Activated CD8-positive, alpha-beta memory T cell treated with anti-CD3 and anti-CD28 coated beads, Interleukin-2, amount 10 ng/mL, durations not matched to agents 7 days and 5 days (primary cell): ENCODE measurements at regions not wholly inside any gene's neighbourhood (a gene's known extent, or its start where the extent isn't known, plus 50 kb on each side); places are given as distances from the start of the nearest gene placed in this dataset.
"Not testable (repeated sequence)": the region's sequence is repeated elsewhere in the genome, so short reads cannot be mapped to it uniquely, and the experiment has no call there.

Experiments used
- ATAC-seq: fragments of 150-1000 bp; cut with Tn5 transposase; one replicate; pipeline ENCODE4 v1.10.0; 2021; ENCODE audit warnings: moderate library complexity
- CTCF ChIA-PET: fragments of 350-600 bp; sonication (Branson Sonifier 250); formaldehyde crosslinking; loops from one replicate; lab custom pipeline; 2021; ENCODE audit warnings: antibody characterized with exemption; lab: Charles Lee
- DNase-seq: peaks from one replicate; pipeline ENCODE4 v3.0.0-alpha.2; 2020
- H3K27ac Mint-ChIP-seq: one replicate; pipeline ENCODE4 v1.8.0; 2021; ENCODE audit warnings: mild to moderate bottlenecking, mixed read lengths
- H3K27me3 Mint-ChIP-seq: one replicate; pipeline ENCODE4 v1.8.0; 2021; ENCODE audit warnings: mixed read lengths
- H3K36me3 Mint-ChIP-seq: one replicate; pipeline ENCODE4 v1.8.0; 2021; ENCODE audit warnings: mild to moderate bottlenecking, mixed read lengths
- H3K4me1 Mint-ChIP-seq: one replicate; pipeline ENCODE4 v1.8.0; 2021; ENCODE audit warnings: mixed read lengths
- H3K4me3 Mint-ChIP-seq: one replicate; pipeline ENCODE4 v1.8.0; 2021; ENCODE audit warnings: mild to moderate bottlenecking, moderate library complexity, mixed read lengths
- H3K9me3 Mint-ChIP-seq: one replicate; pipeline ENCODE4 v1.8.0; 2022; ENCODE audit warnings: low read depth, mixed read lengths

GRCh38 chr1:99490031-99490430 is 155.9 kb upstream of the PALMD start:
- no peak overlapping the region for H3K4me3 Mint-ChIP-seq
- H3K27ac Mint-ChIP-seq: no peak overlapping the region
- H3K9me3 Mint-ChIP-seq: no peaks in the 10 kb centered on the region
- ATAC-seq: no peak
- DNase-seq: no peak
- CTCF ChIA-PET: no interaction called here
- peaks cover 32% of the 10 kb centered on the region for H3K27me3 Mint-ChIP-seq
- peaks cover 2% of the 10 kb centered on the region for H3K4me1 Mint-ChIP-seq
- H3K36me3 Mint-ChIP-seq: no peaks in the 10 kb centered on the region

GRCh38 chr1:99496067-99496466 is 149.8 kb upstream of the PALMD start:
- Mint-ChIP-seq H3K27ac (no peak overlapping the region), H3K4me3 (no peak overlapping the region), H3K27me3 (peaks cover 2% of the 10 kb centered on the region), H3K36me3 (no peaks in the 10 kb centered on the region), H3K9me3 (no peaks in the 10 kb centered on the region), H3K4me1 (no peaks in the 10 kb centered on the region)
- CTCF ChIA-PET: no interaction called here
- DNase-seq: no peak
- no peak for ATAC-seq

- H3K4me3 Mint-ChIP-seq: no peak overlapping the region
- H3K4me1 Mint-ChIP-seq: no peaks in the 10 kb centered on the region
- H3K9me3 Mint-ChIP-seq: no peaks in the 10 kb centered on the region
- ATAC-seq: no peak
- no peak overlapping the region for H3K27ac Mint-ChIP-seq
- CTCF ChIA-PET: interaction anchor here (0.6 kb wide), 1 partner anchor 45 kb away, joined by 3 read pairs; no protein-coding TSS in a partner anchor
- no peak for DNase-seq
- no peaks in the 10 kb centered on the region for H3K36me3 Mint-ChIP-seq
- H3K27me3 Mint-ChIP-seq: no peaks in the 10 kb centered on the region
These were observed 148.2 kb upstream of the PALMD start for GRCh38 chr1:99497690-99498089.

GRCh38 chr1:99500541-99500940 is 145.4 kb upstream of the PALMD start:
- ATAC-seq (no peak), DNase-seq (no peak)
- Mint-ChIP-seq H3K36me3 (no peaks in the 10 kb centered on the region), H3K27ac (no peak overlapping the region), H3K9me3 (no peaks in the 10 kb centered on the region), H3K4me3 (no peak overlapping the region), H3K27me3 (no peaks in the 10 kb centered on the region), H3K4me1 (no peaks in the 10 kb centered on the region)
- CTCF ChIA-PET: no interaction called here

GRCh38 chr1:99501871-99502270 is 144.0 kb upstream of the PALMD start:
- no peaks in the 10 kb centered on the region for H3K9me3 Mint-ChIP-seq
- no peak for ATAC-seq
- no peak overlapping the region for H3K4me3 Mint-ChIP-seq
- H3K27me3 Mint-ChIP-seq: no peaks in the 10 kb centered on the region
- CTCF ChIA-PET: no interaction called here
- no peak overlapping the region for H3K27ac Mint-ChIP-seq
- no peak for DNase-seq
- no peaks in the 10 kb centered on the region for H3K4me1 Mint-ChIP-seq
- no peaks in the 10 kb centered on the region for H3K36me3 Mint-ChIP-seq

- H3K27me3 Mint-ChIP-seq: no peaks in the 10 kb centered on the region
- no peaks in the 10 kb centered on the region for H3K9me3 Mint-ChIP-seq
- CTCF ChIA-PET: interaction anchor here (1.0 kb wide), 1 partner anchor 127 kb away, joined by 3 read pairs; no protein-coding TSS in a partner anchor
- no peaks in the 10 kb centered on the region for H3K36me3 Mint-ChIP-seq
- H3K4me3 Mint-ChIP-seq: no peak overlapping the region
- DNase-seq (no peak), ATAC-seq (no peak)
- H3K27ac Mint-ChIP-seq: no peak overlapping the region
- H3K4me1 Mint-ChIP-seq: no peaks in the 10 kb centered on the region
These were observed 143.5 kb upstream of the PALMD start for GRCh38 chr1:99502400-99502799.

GRCh38 chr1:99503276-99503747 is 142.6 kb upstream of the PALMD start:
- no peaks in the 10 kb centered on the region for H3K4me1 Mint-ChIP-seq
- no peaks in the 10 kb centered on the region for H3K9me3 Mint-ChIP-seq
- no peak overlapping the region for H3K27ac Mint-ChIP-seq
- H3K4me3 Mint-ChIP-seq: no peak overlapping the region
- CTCF ChIA-PET: interaction anchor here (1.0 kb wide), 1 partner anchor 126 kb away, joined by 3 read pairs; no protein-coding TSS in a partner anchor
- DNase-seq (no peak), ATAC-seq (no peak)
- no peaks in the 10 kb centered on the region for H3K36me3 Mint-ChIP-seq
- H3K27me3 Mint-ChIP-seq: no peaks in the 10 kb centered on the region

GRCh38 chr1:99504287-99504686 is 141.6 kb upstream of the PALMD start:
- Mint-ChIP-seq H3K4me1 (no peaks in the 10 kb centered on the region), H3K27ac (no peak overlapping the region), H3K9me3 (no peaks in the 10 kb centered on the region), H3K36me3 (no peaks in the 10 kb centered on the region), H3K27me3 (no peaks in the 10 kb centered on the region), H3K4me3 (no peak overlapping the region)
- DNase-seq: no peak
- ATAC-seq: no peak
- CTCF ChIA-PET: no interaction called here

GRCh38 chr1:99506631-99507030 is 139.3 kb upstream of the PALMD start:
- H3K36me3 Mint-ChIP-seq: no peaks in the 10 kb centered on the region
- no peaks in the 10 kb centered on the region for H3K4me1 Mint-ChIP-seq
- H3K27ac Mint-ChIP-seq: no peak overlapping the region
- DNase-seq (no peak), ATAC-seq (no peak)
- CTCF ChIA-PET: interaction anchor here (1.6 kb wide), 1 partner anchor 20 kb away, joined by 3 read pairs; no protein-coding TSS in a partner anchor
- no peaks in the 10 kb centered on the region for H3K9me3 Mint-ChIP-seq
- H3K4me3 Mint-ChIP-seq: no peak overlapping the region
- no peaks in the 10 kb centered on the region for H3K27me3 Mint-ChIP-seq

- H3K27ac Mint-ChIP-seq, H3K9me3 Mint-ChIP-seq, H3K36me3 Mint-ChIP-seq, CTCF ChIA-PET, H3K4me1 Mint-ChIP-seq, ATAC-seq, H3K27me3 Mint-ChIP-seq, DNase-seq, H3K4me3 Mint-ChIP-seq: not testable (repeated sequence)
These were observed 138.5 kb upstream of the PALMD start for GRCh38 chr1:99507446-99507845.

GRCh38 chr1:99507906-99508732 is 137.8 kb upstream of the PALMD start:
- no peak for ATAC-seq
- Mint-ChIP-seq H3K27ac (no peak overlapping the region), H3K27me3 (no peaks in the 10 kb centered on the region), H3K4me3 (no peak overlapping the region), H3K36me3 (no peaks in the 10 kb centered on the region), H3K4me1 (no peaks in the 10 kb centered on the region), H3K9me3 (no peaks in the 10 kb centered on the region)
- CTCF ChIA-PET: no interaction called here
- DNase-seq: no peak

GRCh38 chr1:99508733-99509445 is 137.0 kb upstream of the PALMD start:
- H3K27me3 Mint-ChIP-seq, ATAC-seq, H3K4me1 Mint-ChIP-seq, H3K9me3 Mint-ChIP-seq, CTCF ChIA-PET, DNase-seq, H3K36me3 Mint-ChIP-seq, H3K27ac Mint-ChIP-seq, H3K4me3 Mint-ChIP-seq: not testable (repeated sequence)

GRCh38 chr1:99514823-99515552 is 130.9 kb upstream of the PALMD start:
- CTCF ChIA-PET, H3K36me3 Mint-ChIP-seq, H3K9me3 Mint-ChIP-seq, H3K27me3 Mint-ChIP-seq, H3K4me3 Mint-ChIP-seq, ATAC-seq, H3K27ac Mint-ChIP-seq, DNase-seq, H3K4me1 Mint-ChIP-seq: not testable (repeated sequence)
